ENCODE measurements at regions not wholly inside any gene's neighbourhood (a gene's known extent, or its start where the extent isn't known, plus 50 kb on each side); places are given as distances from the start of the nearest gene placed in this dataset.

- H3K4me3 ChIP-seq (ENCODE audit: insufficient read depth, low read depth, low read length): no peak overlapping the region
These were observed 990.9 kb downstream of the BRD1 start for GRCh38 chr22:48836673-48837340.

More at GRCh38 chr22:48836673-48837340, 990.9 kb downstream of the BRD1 start:
- Histone ChIP-seq H3K27me3 (ENCODE audit: control insufficient read depth, insufficient read depth, low read length) (no peaks in the 10 kb centered on the region), H3K9me1 (ENCODE audit: insufficient read depth, low read length) (no peaks in the 10 kb centered on the region), H3K9ac (ENCODE audit: low read depth, low read length) (no peak overlapping the region), H3K4me2 (ENCODE audit: low read depth, low read length) (no peak overlapping the region), H2BK120ac (ENCODE audit: low read depth, low read length) (no peak overlapping the region), H2BK5ac (ENCODE audit: low read depth, low read length, poor library complexity, severe bottlenecking) (no peak overlapping the region), H3K4ac (ENCODE audit: low read depth, low read length) (no peak overlapping the region), H3K79me1 (ENCODE audit: low read depth in 1 of 2, low read length in 2 of 2) (no peaks in the 10 kb centered on the region), H4K91ac (ENCODE audit: insufficient read depth, low read depth, low read length) (no peak overlapping the region), H3K27ac (ENCODE audit: insufficient read depth, low read length) (no peak overlapping the region), H3K14ac (replicated peaks; ENCODE audit: low read depth, low read length) (no peak overlapping the region), H4K5ac (ENCODE audit: low read depth, low read length) (no peak overlapping the region), H3K9me3 (ENCODE audit: control insufficient read depth, insufficient read depth, low read length) (peaks cover 59% of the 10 kb centered on the region), H2BK20ac (ENCODE audit: low read depth, low read length) (no peak overlapping the region), H2AK9ac (replicated peaks; ENCODE audit: low read depth, low read length, poor library complexity) (no peak overlapping the region), H2AFZ (replicated peaks; ENCODE audit: low read length, poor library complexity) (peak overlapping the region; percentile 23), H4K20me1 (ENCODE audit: insufficient read depth, low read length) (no peaks in the 10 kb centered on the region), H3K23ac (ENCODE audit: low read depth, low read length) (no peak overlapping the region), H3K18ac (ENCODE audit: low read depth, low read length) (no peak overlapping the region), H4K8ac (ENCODE audit: low read depth in 2 of 2, low read length in 2 of 2) (no peak overlapping the region), H2BK15ac (ENCODE audit: low read depth, low read length) (no peak overlapping the region), H3K56ac (ENCODE audit: extremely low read depth, insufficient read depth, low read length) (no peak overlapping the region), H2AK5ac (ENCODE audit: low read depth, low read length) (no peak overlapping the region), H3K36me3 (ENCODE audit: control insufficient read depth, insufficient read depth, low read length) (no peaks in the 10 kb centered on the region), H3K4me1 (ENCODE audit: control insufficient read depth, insufficient read depth, low read length) (no peaks in the 10 kb centered on the region)
- ATAC-seq (ENCODE audit: low read depth) (no peak), DNase-seq (no peak)
- TF ChIP-seq CHD1 (IDR thresholded peaks at IDR 0.05; ENCODE audit: low read depth, low read length) (no peak), RAD21 (IDR thresholded peaks at IDR 0.05; ENCODE audit: low read length) (no peak), CEBPB (IDR thresholded peaks at IDR 0.05; ENCODE audit: low read depth, low read length) (no peak), MAFK (IDR thresholded peaks at IDR 0.05; ENCODE audit: low read depth, low read length) (no peak), MAZ (IDR thresholded peaks at IDR 0.05; ENCODE audit: borderline replicate concordance, low read depth, low read length) (no peak), SMC3 (IDR thresholded peaks at IDR 0.05; ENCODE audit: low read depth, low read length) (no peak), RCOR1 (IDR thresholded peaks at IDR 0.05; ENCODE audit: insufficient replicate concordance, low read length) (no peak)
- BruUV-seq (replicated peaks): no TSS peak
- intact Hi-C loops (cut with micrococcal nuclease): no loop called here
- WGBS, 2 experiments (ENCODE audit: extremely low coverage in 2 of 2, insufficient read length in 1 of 2): 81% methylated on average over 10 of the region's 19 CpGs; no CpG with 5 or more reads in 1 of the 2 experiments
- in situ Hi-C loops (cut with MboI; ENCODE audit: low sequenced_read_pairs): no loop called here
- ChIA-PET POLR2A (ENCODE audit: unreplicated experiment) (no interaction called here), CTCF (no interaction called here)
- dilution Hi-C loops (cut with HindIII; ENCODE audit: low sequenced_read_pairs, unreplicated experiment): no loop called here

Data from IMR-90 (cell line).